VCaP (cell line): ENCODE measurements at regions not wholly inside any gene's neighbourhood (a gene's known extent, or its start where the extent isn't known, plus 50 kb on each side); places are given as distances from the start of the nearest gene placed in this dataset.

ENCODE experiments used
- H3K27ac ChIP-seq: fragments of 450-650 bp; 2 replicates; pipeline ENCODE4 v1.5.1; 2017
- CTCF ChIP-seq: fragments of 450-650 bp; conservative IDR thresholded peaks from 2 replicates; pipeline ENCODE4 v1.5.1; 2017; ENCODE audit warnings: mild to moderate bottlenecking, moderate library complexity

GRCh38 chr20:9981829-9982228 is 53.0 kb upstream of the ANKEF1 start:
- no peak overlapping the region for H3K27ac ChIP-seq
- TF ChIP-seq CTCF, result no peak

- TF ChIP-seq CTCF, result peak; percentile 88
Observed at GRCh38 chr20:9978397-9979004, 56.3 kb upstream of the ANKEF1 start.

GRCh38 chr20:9977629-9978028 is 57.2 kb upstream of the ANKEF1 start:
- no peak for TF ChIP-seq CTCF
- peak overlapping the region; percentile 27 for H3K27ac ChIP-seq

More at GRCh38 chr20:9978397-9979004, 56.3 kb upstream of the ANKEF1 start:
- H3K27ac ChIP-seq, result peak overlapping the region; percentile 27

GRCh38 chr20:9974324-9974723 is 60.5 kb upstream of the ANKEF1 start:
- TF ChIP-seq CTCF, result peak; percentile 35
- H3K27ac ChIP-seq, result no peak overlapping the region

GRCh38 chr20:9971746-9972145 is 63.0 kb upstream of the ANKEF1 start:
- no peak overlapping the region for H3K27ac ChIP-seq
- TF ChIP-seq CTCF, result no peak

- no peak for TF ChIP-seq CTCF
- no peak overlapping the region for H3K27ac ChIP-seq
Observed at GRCh38 chr20:9969626-9970025, 65.2 kb upstream of the ANKEF1 start.

- TF ChIP-seq CTCF, result no peak
- H3K27ac ChIP-seq, result no peak overlapping the region
Observed at GRCh38 chr20:9968015-9968414, 66.8 kb upstream of the ANKEF1 start.

GRCh38 chr20:9966966-9967365 is 67.8 kb upstream of the ANKEF1 start:
- no peak overlapping the region for H3K27ac ChIP-seq
- TF ChIP-seq CTCF, result peak; percentile 71
